ENCODE measurements at regions not wholly inside any gene's neighbourhood (a gene's known extent, or its start where the extent isn't known, plus 50 kb on each side); places are given as distances from the start of the nearest gene placed in this dataset.

DNA sequence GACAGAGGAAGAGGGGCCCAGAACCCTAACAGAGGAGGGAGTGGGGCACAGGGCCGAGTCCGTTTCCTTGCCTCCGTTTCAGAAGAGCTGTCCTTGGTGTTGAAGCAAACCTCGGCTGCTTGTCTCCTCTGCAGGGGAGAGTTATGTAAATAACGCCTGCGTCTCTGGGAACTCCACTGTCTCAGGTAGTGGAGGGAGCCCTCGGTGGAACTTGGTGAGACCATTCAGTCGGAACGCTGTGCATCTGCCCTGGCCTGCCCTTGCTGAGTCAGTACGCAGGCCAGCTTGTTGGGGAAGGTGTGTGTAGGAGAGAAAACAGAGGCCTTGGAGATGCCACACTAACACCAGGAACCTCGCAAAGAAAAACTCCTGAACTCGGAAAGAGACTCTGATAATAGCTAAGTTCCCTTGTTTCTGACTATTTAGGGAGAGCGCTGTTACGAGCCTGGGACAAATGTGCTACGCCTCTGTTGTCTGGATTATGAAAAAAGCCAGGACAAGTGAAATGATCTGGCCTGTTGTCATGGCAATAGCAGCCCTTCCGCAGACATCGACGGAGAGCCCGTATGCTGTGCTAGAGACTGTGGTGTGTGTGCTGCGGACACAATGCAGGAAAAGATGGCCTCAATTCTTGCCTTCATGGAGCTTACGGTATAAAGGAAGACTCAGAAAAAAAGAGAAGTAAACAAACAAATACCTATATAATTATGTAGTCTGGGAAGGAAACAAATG, 94.6 kb upstream of the AKT3 start:
- no peak for DNase-seq

DNA sequence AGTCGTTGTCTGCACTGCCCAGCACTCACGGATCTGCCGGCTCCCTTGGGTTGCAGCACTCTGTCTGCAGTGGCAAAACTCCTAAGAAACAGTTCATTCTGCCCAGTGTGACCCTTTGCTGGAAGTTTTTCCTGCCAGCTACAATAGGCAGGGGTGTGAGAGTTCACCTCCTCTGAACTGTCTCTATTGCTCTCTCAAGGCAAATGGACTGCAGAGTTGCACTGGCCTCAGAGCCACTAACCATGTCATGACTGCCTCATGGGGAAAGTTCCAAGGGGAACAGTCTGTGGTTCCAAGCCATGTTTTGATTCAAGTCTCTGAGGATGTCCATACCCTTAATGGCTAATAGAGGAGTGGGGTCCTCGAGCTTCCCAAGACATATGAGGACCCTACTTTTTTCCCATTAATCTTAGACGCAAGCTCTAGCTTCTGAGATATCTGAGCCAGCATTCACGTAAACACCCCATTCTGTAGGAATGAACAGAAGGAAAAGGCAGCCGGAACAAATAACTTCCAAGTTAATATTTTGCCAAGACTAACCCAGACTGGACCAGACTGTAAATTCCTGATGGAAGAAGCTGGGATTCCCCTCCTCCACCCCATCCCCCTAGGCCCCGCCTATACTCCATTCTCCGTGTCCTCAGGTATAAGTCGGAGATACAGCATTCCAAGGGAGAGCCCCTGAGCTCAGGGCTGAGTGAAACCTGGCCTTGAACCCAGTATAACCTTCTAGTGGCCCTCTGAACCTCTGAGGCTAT, 93.8 kb upstream of the AKT3 start:
- no peak for DNase-seq

DNA sequence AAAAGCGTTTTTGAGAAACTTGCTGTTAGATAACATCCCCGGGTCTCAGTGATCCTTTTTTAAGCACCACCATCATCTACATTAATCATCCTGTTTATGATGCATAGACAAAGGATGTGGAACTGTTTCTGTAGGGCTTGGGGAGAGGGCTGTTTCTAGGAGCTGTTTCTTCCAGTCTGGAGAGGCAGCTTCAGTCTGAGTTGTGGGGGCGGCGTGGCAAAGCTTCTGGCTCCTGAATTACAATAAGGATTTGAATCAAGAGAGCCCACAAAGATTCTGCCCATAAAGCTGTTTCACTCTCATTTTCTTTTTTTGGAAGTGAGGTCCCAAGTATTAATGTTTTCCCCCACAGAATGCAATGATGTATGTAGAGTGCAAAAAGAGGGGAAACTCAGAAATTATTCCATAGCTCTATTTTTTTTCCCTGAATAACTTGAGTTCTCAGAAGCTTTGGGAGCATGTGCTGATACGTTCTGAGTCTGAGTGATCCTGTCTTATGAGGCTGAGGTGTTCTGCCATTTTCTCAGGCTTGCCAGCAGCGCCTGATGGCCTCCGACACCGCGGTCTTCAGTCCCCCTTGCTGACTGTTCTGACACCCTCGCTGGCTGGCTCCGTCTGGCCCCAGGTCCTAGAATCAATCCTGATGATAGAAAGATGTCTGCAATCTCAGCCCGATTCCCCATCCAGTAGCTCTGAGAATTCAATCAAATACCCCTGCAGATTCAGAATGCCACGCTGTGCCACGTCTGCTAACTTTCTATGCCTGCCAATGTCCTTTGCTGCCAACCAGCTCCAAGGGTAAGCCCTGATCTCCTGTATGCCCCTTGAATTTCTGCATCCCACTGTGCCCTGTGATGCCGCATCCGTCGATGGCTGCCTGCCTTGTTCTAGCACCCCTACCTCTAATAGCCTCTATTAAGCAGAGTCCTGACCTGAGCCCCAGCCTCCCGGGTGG, 92.4 kb upstream of the AKT3 start:
- no peak for DNase-seq

DNA sequence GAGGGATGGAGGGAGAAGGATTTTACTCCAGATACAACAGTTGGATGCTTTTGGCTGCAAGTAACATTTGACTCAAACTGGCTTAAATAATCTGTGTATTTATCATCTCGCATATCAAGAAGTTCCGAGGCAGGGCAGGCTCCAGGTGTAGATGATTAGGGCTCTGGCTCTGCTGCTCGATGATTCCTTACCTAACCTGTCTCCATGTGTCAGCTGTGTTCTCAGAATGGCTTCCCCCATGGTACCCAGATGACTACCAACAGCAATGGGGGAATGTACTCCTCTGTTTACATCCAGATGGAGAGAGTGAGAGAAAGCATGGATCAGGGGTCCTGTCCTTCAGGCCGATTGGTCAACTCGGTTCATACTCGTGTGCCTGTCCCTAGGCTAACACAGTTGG, 90.4 kb upstream of the AKT3 start:
- no peak for DNase-seq

DNA sequence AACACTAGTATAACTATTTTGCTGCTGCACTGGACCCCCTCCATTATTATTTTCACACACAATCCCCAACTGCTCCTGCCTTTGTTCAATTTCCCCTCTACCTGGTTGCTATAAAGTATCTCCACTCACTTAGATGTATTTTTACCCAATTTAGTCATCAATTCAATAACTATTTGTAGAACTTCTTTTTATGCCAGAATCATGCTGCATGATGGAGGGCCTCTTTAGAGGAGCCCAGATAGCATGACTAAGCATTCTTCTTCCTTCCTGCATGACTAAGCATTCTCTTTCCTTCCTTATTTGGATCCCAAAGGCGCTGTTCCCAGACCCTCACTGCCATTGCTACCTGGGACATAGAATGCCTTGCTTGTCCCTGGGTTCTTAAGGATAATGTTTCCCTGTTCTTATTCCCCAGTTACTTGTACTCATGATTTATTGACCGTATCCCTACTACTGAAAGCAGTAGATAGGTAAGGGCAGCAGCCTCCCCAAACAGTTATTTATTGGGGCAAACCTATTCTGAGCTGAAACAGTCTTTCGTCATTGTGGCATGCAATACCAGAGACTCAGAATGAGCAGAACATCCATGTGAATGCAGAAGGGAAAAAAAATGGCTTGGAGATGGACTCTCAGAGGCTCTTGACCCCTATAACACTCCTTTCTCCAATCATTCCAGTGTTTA, 89.3 kb upstream of the AKT3 start:
- no peak for DNase-seq

DNA sequence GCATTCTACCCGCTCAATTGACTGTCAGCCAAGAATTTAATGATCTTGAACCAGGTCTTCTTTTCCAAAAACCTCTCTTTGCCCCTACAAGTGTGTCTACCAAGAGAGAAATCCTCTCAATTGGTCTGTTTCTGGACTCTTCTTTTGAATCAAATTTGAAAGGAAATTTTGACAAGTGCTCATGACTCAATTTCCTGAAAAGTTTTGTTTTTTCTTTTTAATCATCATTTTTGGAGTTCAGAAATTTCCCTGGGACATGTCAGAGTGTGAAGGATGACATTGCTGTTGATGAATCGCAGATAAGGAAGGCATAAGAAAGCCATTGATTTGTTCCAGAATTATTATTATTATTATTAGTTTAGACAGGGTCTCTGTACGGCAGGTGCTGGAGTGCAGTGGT, 88.2 kb upstream of the AKT3 start:
- DNase-seq: no peak

DNA sequence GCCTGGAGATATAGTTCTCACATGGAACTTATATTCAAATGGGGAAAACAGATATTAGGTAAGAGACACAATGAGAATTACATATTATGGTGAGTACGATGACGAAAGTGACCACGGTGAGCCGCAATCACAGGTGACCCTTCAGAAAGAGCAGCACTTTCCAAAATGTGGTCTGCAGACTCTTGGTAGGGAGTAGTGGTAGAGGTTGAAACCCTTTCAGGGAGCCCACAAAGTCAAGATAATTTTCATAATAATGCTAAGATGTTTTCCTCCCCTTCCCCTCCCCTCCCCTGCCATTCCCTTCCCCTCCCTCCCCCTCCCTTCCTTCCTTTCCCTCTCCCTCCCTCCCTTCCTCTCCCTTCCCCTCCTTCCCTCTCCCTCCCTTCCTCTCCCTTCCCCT, 83.5 kb upstream of the AKT3 start:
- DNase-seq: no peak

DNA sequence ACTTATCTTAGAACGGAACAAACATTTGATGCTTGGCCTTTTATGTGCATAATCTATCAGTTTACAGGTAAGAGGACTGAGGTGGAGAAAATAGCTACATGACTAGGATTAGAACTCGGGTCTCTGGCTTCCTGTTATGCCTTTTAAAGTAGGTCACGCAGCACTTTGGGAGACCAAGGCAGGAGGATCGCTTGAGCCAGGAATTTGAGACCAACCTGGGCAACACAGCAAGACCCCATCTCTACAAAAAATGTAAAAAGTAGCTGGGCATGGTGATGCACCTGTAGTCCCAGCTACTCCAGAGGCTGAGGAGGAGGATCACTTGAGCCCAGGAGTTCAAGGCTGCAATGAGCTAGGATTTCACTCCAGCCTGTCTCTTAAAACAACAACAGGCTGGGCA, 81.9 kb upstream of the AKT3 start:
- DNase-seq: no peak

DNA sequence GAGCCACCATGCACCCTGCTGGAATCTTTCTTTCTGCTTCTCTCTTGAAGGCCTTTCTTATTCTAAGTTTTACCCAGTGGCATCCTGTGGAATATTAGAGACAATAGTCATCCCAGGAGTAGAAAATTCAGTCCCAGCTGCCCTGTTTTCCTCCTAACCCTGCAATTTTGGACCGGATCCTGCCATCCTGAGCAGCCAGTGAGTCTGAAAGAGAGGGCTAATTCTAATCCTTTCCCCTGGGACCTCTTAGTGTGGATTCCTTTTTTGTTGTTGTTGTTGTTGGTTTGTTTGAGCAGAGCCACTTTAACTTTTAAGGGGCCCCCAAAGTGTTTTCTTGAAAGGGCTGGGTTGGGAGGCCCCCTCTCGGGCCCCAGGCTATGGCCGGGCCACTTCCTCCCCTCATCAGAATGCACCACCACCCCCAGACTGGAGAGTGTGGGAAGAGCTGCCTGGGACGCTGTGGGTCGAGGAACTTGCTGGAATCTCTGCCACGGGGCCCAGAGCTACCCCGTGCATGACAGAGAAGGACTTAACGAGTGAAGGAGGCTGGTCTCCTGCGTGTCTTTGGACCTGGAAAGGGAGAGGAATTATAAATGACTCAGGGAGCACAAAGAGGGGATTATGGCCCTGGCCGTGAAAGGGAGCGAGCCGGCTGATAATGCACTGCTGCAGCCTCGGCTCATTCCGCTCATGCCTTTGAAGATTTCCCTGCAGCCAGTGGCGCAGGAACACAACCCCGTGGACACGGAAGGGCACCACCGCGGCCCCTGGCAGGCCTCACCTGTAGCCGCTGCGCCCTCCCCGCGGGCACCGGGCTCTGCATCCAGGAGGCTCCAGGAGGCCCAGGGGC, 81.0 kb upstream of the AKT3 start:
- no peak for DNase-seq

DNA sequence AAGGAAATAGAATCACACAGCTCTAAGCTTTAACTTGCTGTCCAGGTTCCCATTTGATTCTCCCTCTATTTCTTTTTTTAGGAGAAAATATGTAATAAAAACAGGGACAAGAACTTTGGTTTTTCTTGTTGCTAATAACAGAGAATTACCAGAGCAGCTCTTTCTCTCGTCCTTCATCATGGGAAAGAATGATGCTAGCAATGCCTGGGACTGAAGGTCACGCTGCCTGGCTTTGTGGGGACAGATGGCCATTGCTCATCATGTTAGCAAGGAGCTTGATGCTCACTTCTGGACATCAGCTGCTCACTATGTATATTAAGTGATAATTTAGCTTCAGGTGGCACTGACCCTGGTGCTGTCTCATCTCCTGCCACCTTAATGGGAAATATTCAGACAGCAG, 77.3 kb upstream of the AKT3 start:
- DNase-seq: no peak

DNA sequence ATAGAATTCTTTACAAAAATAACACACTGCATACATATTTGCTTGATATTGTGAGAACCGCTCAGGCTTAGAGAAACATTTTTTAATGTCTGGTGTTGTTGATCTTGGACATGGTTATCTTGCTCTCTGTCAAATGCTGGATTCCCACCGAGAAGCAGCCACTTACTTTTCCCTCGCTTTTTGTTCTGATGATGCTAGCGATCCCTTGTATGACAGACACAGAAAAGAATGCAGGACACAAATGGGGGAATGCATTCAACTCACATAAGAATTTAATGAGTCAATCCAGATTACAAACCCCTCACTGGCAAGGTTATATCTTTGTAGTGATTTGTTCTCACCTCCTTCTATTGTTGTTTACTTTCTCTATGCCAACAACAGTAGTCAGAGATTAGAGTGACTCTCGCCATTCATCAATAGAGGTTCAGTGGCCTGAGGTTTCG, 76.8 kb upstream of the AKT3 start:
- DNase-seq: no peak

DNA sequence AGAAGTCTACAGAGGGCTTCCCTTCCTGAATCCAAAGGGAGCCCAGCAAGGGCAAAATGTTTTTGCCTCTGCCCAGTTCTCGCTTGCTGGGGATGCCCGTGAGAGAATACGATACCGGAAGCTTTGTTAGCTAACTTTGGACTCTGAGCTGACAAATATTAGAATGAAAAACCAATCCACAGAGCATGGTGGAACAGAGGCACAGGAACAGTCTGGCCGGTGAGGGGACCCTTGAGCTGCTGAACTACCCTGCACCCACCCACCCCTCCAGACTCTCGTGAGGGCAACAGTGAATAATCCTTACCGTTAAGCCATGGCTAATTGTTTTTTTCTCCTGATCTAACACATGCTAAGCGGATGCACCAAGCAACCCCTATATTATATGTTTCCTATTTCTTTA, 76.3 kb upstream of the AKT3 start:
- DNase-seq: no peak

DNA sequence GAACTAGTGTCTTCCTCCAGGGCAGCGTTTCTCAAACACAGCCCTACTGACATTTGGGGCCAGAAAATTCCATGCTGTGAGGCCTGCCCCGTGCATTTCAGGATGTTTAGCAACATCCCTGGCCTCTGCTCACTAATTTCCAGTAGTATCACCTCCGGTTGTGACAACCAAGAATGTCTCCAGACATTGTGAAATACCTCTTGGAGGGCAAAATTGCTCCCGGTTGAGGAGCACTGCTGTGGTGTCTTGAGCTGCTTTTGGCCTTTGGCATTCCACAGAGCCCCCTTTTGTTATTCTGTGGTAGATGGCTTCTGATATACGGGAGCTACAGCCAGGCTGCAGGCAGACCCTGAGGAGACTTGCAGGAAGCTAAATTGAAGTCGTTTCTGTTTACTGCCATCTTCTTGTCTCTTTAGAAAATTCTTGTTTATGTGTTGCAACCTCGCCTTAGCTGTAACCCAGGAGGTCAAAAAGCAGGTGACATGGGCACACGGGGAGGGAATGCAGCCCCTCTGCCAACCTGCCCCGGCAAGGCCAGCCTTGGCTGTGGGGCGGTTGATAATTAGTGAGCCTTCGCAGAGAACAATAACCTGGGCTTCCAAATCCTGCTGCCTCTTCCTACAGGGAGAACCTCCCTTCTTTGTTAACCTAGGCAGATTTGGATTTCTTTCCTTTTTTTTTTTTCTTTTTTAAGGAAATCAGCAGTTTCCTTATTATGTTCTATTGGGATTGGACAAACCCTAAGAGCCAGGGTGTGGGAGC, 74.7 kb upstream of the AKT3 start:
- no peak for DNase-seq

DNA sequence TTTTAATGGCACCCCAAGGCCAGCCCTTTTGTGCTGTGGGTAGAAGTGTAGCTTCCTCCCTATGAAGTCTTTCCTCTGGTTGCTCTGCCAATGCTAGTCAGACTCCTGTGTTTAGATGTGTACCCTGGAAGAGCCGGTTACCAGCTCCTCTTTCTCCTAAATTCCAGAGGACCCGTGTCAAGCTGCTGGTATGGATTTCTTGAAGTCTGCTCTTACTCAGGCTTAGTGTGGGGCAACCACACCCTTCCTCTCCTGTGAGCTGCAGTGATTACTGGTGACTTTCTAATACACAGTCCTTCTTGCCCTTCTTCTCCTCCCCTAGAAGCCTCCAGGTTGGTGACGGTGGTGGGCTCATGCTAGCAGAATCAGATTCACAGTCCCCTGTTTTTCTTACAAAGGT, 74.1 kb upstream of the AKT3 start:
- DNase-seq: no peak

DNA sequence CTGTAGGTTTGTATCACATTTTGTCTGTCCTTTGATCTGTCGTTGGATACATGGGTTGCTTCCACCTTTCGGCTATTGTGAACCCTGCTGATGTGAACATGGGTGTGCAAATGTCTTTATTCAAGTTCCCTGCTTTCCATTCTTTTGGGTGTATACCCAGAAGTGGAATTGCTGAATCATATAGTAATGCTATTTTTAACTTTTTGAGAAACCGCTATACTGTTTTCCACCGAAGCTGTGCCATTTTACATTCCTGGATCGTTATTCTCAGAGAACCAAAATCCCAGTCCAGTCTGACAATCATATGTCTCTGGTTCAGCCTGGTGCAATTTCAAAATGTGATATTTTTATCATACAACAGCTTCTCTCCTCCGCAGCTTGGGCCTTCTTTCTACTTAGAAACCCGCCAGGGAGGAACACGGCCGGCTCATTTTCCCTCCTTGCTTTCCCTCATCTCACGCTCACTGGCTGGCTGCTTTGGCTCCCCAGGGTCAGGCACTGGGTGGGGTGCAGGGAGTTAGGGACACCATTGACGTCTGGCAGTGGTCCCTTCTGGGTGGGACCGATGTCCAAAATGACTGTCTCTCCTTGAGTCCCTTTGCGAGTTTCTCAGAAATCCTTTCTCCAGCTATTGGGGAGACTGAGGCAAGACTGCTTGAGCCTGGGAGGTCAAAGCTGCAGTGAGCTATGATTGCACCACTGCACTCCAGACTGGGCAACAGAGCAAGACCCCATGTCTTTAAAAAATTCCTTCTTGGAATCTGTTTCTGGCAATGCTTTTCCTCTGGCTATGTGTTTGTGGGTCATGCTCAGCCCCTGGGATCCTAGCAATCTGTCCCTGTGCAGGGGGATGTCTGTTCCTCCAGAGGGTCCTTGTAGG, 73.5 kb upstream of the AKT3 start:
- no peak for DNase-seq

DNA sequence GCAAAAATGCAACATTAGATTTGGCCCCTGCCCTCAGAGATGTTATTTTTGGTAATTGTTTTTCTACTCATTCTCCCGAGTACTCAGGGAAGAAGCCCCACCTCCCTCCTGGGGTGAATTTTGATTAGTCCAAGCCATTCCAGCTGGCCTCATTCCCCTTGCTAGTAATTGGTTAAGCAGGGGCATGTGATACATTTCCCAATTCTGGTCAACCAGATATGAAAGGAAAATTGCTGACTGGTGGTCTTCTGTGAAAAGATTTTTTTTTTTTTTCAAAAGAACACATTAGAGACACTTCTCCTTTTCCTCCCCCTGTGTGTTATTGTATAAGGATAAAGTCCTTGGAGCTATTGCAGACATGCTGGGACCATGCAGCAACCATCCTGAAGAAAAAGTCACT, 71.1 kb upstream of the AKT3 start:
- no peak for DNase-seq

DNA sequence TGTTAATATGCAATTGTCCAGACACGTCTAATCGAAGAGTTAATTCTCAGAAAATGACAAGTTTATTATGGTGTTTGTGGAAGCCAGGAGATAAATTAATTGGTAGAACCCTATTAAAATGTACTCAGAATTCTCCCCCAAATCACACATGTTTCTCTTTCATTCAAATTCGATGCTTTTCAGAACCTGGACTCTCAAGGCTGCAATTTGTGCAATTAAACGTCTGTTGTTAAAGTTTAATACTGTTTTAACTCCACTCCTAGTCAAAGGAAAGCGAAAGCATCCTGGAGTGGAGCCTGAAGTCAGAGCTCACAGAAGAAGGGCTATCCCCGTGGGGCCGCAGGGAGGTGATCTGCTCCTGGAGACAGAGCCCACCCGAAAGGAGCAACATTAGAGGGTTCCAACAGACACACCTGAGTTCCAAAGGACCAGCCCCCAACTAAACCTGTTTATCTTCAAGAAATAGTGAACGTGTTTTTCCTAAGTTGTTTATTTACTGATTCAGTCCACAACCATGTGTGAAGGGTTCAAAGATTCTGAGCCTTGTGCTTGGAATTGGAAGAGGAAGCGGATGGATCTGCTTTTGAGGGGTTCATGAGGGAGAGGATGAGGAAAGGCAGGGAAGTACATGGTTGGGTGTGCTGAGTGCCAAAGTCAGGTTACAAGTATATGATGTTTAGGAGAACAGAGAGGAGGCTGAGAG, 68.0 kb upstream of the AKT3 start:
- no peak for DNase-seq

DNA sequence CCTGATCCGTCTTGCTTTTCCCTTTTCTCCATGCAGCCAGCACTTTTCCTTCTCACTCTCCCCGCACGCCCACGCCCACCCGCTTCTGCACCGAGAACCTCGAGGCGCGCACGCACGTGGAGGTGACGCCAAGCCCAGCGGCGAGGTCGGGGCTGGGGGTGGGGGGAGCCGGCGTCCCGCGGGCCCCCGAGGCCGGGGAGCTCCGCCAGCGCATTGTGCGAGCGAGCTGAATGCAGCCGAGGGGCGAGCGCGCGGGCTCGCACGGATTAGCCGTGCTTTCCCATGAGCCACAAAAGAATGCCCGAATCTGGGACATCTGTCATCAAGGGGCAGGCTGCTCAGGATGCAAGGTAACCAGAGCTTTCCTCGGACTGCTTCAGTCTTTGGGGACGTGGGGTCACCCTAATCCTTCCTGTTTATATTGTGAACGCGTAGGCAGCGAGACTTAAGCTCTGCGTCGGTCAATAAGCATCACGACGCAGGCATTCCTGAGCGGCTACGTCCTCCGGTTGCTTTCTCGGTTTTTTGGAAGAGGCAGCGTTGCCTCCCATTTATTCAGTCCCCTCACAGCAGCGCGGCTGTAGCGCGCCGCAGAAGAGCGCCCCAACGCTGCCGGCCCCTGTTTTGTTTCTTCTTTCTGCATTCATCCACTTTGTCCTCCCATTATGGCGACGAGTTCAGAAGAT, 67.3 kb upstream of the AKT3 start:
- peak; percentile 57 for DNase-seq

Data from muscle of arm (tissue), 1 donor.